ENCODE measurements at regions not wholly inside any gene's neighbourhood (a gene's known extent, or its start where the extent isn't known, plus 50 kb on each side); places are given as distances from the start of the nearest gene placed in this dataset.

DNA sequence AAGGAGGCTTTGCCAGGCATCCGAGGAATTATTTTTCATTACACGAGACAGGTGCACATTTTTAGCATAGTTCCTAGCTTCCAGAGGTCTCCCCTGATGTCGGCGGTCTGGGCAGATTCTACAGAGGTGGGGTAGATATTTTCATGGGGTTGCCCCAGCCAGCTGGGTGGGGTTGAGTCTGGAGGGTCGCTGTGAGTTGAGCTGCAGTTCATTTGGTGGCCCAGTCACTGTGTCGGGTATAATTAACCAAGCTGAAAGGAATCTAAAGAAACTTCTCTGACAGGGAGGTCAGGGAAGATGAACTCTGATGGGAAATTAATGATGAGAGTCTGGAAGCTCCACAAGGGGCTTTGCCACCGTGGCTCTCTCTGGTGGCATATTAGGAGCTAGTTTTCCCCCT, 233.7 kb upstream of the NAV2 start:
- DNase-seq, result no peak

GRCh38 chr11:19474954-19475721, 234.4 kb upstream of the E2F8 start:
- peak in 50 of 58 donors; percentile 8 to 87 (median 54) for DNase-seq

GRCh38 chr11:19474211-19474610, 233.5 kb upstream of the E2F8 start:
- peak in 2 of 58 donors; percentile 6 to 30 for DNase-seq

- no peak for DNase-seq
Observed at GRCh38 chr11:19472679-19473078, 231.9 kb upstream of the E2F8 start.

DNA sequence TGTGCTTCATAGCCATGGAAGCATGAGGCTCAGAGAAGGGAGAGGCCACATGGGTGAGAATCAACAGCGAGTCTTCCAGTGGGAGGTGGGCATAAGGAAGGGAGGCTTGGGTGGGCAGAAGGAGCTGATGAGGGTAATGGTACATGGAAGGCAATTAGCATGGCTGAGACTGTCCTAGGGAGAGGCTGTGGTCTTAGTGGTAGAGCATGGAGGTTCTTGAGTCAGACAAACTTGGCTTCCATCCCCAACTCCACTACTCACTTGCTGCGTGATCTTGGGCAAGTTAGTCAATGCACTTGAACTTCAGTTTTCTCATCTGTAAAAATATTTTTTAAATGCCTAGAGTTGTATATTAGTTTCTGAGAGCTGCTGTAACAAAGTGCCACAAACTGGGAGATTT, 227.2 kb upstream of the E2F8 start:
- no peak for DNase-seq

GRCh38 chr11:19466314-19466713, 225.6 kb upstream of the E2F8 start:
- peak in 7 of 58 donors; percentile 4 to 61 (median 13) for DNase-seq

DNA sequence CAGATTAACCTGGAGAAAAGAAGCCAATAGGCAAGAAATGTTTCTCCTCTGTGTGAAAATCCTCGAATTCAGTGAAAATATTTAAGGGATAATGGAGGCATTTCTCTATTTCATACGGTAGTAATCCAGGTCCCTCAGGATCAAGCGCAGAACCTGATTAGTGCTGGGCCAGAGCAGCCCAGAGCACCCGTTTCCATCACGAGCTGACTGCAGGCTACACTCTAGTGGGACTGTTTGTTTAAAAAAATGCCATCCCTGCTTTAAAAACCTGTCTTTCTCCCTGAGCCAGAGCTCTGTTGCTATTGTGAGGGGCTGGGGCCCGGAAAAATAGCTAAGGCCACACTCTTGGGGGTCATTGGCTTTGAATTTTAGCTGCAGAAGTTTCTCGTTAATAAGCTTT, 223.2 kb upstream of the E2F8 start:
- DNase-seq, result no peak

GRCh38 chr11:19460718-19461405, 220.1 kb upstream of the E2F8 start:
- DNase-seq, result peak in 27 of 58 donors; percentile 3 to 48 (median 24)

GRCh38 chr11:19459240-19459639, 218.5 kb upstream of the E2F8 start:
- no peak for DNase-seq

GRCh38 chr11:19458721-19459120, 218.0 kb upstream of the E2F8 start:
- no peak for DNase-seq

DNA sequence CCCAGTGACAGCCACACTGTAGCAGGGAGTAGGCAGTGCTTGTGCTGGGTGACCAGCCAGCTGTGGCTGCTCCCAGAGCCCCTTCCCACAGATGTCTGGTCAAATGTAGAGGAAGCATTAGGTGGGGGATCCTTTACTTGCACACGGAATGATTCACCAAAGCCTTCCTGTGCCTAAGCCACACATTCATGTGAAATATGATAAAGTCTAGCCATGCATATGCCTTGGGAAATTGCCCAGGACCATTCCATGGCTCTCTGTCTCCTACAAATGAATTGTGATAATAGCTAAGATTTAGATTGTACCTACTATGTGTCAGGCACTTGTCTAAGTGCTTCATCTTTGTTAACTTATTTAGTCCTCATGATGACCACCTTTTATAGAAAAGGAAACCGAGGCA, 217.5 kb upstream of the E2F8 start:
- no peak for DNase-seq

DNA sequence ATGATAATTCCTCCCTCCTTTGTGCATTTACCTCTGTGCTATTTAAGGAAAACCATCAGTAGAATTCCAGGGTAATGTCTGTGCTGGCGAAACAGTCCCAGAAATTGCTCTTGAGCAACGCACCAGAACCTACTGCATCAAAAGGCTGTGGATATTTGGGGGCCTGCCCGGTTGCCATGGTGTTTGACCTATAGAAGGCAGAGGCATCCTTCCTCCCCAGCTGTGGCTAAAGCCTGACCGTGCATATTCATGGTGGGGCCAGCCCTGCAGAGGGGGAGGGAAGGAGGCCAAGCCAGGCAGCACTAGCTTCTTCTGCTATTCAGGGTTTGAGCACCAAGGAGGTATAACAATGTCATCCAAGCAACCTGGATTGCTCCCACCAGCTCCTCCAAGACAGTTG, 215.0 kb upstream of the E2F8 start:
- no peak for DNase-seq

GRCh38 chr11:19453651-19454257, 213.0 kb upstream of the E2F8 start:
- no peak for DNase-seq

DNA sequence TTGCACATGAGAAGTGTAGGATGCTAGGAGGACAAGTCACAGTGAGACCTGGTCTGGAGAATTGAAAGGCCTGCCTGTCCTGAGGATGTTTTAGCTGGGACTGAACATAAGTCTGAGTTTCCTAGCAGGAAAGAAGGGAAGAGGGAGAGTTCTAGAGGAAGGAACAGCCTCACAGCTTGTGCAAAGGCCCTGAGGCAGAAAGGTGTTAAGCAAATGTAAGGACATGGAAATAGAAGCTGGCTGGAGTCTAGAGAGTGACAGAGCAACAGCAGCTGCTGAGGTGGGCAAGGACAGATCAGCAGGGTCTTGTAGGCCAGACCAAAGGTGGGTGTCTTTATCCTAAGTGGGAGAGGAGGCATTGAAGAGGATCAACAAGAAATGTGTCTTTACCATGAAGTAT, 210.9 kb upstream of the E2F8 start:
- DNase-seq, result no peak

DNA sequence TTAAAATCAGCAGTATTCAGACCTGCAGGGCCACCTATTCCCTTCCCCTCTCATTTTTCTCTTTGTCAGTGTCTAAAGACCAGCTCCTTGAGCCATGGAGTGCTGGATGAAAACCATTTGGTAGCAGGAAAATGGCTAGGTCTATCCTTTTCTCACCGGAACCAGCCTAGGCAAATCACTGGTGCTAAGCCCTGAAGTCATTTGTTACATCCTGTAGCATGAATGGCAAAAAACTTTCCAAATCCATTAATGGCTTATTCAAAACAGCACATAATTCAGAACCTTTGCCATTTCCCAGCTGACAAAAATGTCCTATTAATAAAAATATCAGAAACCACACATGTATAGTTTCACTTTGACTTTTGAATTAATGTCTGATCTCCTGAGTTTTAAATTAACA, 209.5 kb upstream of the E2F8 start:
- no peak for DNase-seq

DNA sequence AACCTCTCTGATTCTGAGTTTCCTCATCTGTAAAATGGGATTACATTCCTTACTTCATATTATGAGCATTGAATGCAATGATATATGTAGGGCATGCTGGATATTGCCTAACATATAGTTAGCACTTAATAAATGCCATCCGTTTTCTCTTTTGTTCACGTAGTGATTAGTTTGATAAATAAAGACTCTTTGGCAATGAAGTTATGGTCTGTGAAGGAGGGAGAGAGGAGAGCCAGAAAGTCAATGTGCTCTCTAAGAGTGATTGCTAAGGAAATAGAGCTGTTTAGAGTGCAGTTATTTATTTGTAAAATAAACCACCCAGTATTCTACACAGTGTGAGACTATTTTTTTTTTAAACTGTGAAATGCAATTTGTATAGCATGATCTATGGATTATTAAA, 207.9 kb upstream of the E2F8 start:
- no peak for DNase-seq

GRCh38 chr11:19447150-19447566, 206.4 kb upstream of the E2F8 start:
- DNase-seq, result no peak

DNA sequence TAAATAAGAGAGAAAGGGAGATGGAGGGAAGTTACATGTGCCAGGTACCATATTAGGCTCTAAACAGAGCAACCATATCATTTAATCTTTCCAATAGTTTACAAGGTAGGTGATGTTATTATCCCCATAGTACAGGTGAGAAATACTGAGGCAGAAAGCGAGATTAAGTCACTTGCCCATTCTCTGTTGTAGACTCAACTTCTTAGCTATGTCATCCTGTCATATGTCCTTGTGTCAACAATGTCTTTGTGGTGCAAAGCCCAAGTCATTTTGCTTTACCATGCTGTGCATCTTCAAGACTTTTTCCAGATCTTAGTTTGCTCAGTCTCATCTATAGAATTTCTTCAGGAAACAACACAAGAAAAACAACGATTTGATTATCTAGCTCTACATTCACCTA, 205.0 kb upstream of the E2F8 start:
- DNase-seq, result no peak

DNA sequence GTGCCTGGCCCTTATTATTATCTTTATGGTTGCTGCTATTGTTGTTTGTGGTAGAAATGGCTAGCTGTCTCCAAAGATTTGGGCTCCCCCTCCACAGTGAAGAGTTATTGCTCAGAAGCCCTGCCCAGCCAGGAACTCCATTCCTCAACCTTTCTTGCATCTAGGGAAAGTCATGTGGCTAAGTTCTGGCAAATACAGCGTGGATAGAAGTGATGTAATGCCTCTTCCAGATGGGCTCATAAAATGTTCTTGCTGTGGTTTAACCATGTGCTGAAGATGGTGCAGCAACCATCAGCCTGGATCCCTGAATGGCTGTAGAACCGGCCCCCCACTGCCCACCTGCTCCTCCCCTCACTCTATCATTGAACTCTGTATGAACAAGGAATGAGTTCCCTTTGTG, 203.5 kb upstream of the E2F8 start:
- no peak for DNase-seq

GRCh38 chr11:19442554-19442910, 201.8 kb upstream of the E2F8 start:
- DNase-seq, result no peak

DNA sequence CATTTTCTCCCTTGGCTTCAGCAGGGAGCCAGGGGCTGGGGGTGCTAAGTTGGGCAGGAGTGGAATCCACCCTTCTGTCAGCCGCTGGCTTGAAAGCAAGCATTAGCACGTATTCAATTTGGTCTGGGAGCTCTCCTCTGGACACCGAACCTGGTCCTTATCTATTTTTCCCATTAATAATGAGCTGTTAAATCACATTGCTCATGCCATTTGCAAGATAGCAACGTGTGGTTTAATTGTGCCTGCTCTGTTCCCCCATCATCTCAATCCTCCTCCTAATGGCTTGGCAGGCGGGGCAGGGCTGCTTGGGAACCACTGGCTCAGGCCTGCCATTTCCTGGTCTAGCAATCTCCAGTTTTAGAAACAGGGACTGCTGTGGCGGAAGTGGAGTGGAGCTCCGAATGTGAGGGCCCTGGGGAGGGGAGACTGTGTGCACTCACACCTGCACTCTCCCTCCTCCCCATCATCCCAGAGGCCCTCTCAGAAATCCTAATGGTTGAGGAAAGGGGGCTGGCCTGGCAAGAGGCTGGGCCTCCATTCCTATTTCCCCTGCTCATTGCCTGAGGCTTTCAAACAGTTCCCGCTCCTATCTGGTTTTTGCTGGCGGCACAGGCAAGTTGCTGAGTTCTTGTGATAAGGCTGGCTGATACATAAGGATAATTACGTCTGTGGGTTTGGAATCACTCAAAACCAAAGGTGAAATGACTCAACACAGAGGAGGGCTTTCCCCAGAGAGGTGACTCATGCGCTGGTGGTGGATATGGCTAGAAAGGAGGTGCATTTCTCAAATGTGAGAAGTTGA, 201.2 kb upstream of the E2F8 start:
- DNase-seq, result peak in 1 of 58 donors; percentile 26

- DNase-seq, result no peak
Observed at GRCh38 chr11:19441288-19441687, 200.5 kb upstream of the E2F8 start.
